Testis (tissue), 2 donors: ENCODE measurements at regions not wholly inside any gene's neighbourhood (a gene's known extent, or its start where the extent isn't known, plus 50 kb on each side); places are given as distances from the start of the nearest gene placed in this dataset.

Experiments
- POLR2A ChIP-seq: fragments of 450-650 bp; IDR thresholded peaks from one replicate; pipeline ENCODE4 v1.6.1; 2017; ENCODE audit warnings: antibody characterized with exemption, mild to moderate bottlenecking, moderate library complexity
- TF ChIP-seq, protein P1 (sequence below), 3 experiments: fragments of 450-650 bp in 2 of 3; fragments of 200-600 bp in 1 of 3; sonication (generic) in 1 of 3; IDR thresholded peaks; one replicate each; pipeline ENCODE4 v1.5.1; 2016 to 2019; ENCODE audit warnings: antibody characterized with exemption in 3 of 3, mild to moderate bottlenecking in 2 of 3, moderate library complexity in 1 of 3

DNA sequence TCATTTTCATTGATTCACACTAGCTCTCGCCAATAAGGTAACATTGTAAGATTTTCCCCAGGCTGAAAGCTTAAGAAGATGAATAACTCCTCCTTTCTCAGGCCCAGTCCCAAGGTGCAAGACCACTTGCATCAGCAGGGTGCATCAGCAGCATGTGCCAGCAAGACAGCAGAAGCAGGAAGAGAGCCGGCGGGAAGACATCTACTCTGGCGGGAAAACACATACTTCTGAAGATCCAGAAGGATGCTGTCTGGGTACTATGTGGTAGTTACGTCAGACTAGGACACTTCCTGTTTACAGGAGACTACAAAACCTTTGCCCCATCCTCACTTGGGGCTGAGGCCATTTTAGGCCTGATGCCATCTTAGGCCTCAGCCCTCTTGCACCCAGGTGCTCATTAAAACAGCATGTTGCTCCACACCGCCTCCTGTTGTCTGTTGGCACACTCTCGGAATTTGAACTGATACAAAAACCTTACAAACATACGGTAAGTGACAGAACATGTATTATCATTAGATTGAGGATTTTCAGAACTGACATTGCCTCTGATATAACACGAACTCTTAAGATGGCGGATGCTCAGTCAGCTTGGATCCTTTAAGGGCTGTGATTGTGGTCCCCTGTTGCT, 886.5 kb upstream of the EPHA5 start:
- TF ChIP-seq, protein P1, sequence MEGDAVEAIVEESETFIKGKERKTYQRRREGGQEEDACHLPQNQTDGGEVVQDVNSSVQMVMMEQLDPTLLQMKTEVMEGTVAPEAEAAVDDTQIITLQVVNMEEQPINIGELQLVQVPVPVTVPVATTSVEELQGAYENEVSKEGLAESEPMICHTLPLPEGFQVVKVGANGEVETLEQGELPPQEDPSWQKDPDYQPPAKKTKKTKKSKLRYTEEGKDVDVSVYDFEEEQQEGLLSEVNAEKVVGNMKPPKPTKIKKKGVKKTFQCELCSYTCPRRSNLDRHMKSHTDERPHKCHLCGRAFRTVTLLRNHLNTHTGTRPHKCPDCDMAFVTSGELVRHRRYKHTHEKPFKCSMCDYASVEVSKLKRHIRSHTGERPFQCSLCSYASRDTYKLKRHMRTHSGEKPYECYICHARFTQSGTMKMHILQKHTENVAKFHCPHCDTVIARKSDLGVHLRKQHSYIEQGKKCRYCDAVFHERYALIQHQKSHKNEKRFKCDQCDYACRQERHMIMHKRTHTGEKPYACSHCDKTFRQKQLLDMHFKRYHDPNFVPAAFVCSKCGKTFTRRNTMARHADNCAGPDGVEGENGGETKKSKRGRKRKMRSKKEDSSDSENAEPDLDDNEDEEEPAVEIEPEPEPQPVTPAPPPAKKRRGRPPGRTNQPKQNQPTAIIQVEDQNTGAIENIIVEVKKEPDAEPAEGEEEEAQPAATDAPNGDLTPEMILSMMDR (IDR thresholded peaks at IDR 0.05): no peak
- TF ChIP-seq POLR2A: no peak
